ENCODE measurements at regions not wholly inside any gene's neighbourhood (a gene's known extent, or its start where the extent isn't known, plus 50 kb on each side); places are given as distances from the start of the nearest gene placed in this dataset.

DNA sequence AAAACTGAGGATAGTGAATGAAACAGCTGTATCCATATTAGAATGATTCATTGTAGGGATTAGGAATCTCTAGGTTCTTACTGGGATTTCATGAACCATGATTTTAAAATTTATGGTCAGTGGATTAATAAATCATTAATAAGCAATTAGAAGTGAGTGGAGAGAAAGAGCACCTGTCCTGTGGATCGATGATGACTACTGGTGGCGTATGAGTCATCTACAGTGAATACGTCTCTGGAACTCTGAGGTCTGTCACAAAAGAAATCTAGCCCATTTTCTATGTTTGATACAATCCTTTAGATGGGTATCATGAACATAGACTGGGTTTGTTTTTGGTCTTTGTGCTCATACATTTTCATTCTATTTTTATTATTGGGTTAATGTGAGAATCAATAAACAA is 77.3 kb upstream of the RTL1 start:
- intact Hi-C loops (cut with DNase I), result no loop called here
- no peak overlapping the region for H3K27ac ChIP-seq
- H3K9me3 ChIP-seq, result no peaks in the 10 kb centered on the region
- no peak for DNase-seq
- no peaks in the 10 kb centered on the region for H3K27me3 ChIP-seq
- H3K4me1 ChIP-seq, result no peaks in the 10 kb centered on the region
- H3K4me3 ChIP-seq, result no peak overlapping the region
- TF ChIP-seq, protein P1, sequence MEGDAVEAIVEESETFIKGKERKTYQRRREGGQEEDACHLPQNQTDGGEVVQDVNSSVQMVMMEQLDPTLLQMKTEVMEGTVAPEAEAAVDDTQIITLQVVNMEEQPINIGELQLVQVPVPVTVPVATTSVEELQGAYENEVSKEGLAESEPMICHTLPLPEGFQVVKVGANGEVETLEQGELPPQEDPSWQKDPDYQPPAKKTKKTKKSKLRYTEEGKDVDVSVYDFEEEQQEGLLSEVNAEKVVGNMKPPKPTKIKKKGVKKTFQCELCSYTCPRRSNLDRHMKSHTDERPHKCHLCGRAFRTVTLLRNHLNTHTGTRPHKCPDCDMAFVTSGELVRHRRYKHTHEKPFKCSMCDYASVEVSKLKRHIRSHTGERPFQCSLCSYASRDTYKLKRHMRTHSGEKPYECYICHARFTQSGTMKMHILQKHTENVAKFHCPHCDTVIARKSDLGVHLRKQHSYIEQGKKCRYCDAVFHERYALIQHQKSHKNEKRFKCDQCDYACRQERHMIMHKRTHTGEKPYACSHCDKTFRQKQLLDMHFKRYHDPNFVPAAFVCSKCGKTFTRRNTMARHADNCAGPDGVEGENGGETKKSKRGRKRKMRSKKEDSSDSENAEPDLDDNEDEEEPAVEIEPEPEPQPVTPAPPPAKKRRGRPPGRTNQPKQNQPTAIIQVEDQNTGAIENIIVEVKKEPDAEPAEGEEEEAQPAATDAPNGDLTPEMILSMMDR (IDR thresholded peaks at IDR 0.05), result no peak
- no peaks in the 10 kb centered on the region for H3K36me3 ChIP-seq
- WGBS, 2 donors, result 92 to 93% methylated on average over 3 of the region's 3 CpGs
- ATAC-seq, result no peak

DNA sequence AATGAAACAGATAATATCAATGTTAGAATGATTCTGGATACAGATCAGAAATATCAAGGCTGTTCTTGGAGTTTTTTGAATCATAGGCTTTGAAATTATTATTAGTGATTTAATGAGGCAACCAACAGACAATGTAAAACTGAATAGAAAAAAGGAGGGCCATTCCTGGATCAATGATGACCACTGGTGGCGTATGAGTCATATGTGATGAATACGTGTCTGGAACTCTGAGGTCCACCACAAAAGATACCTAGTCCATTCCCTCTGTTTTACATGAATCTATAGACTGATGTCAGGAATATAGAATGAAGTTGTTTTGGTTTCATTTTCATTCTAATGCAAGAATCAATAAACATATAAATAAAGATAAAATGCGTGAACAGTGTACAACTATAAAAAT is 78.3 kb upstream of the RTL1 start:
- intact Hi-C loops (cut with DNase I), result no loop called here
- H3K27ac ChIP-seq, result no peak overlapping the region
- H3K4me1 ChIP-seq, result no peaks in the 10 kb centered on the region
- no peaks in the 10 kb centered on the region for H3K27me3 ChIP-seq
- TF ChIP-seq, protein P1 (IDR thresholded peaks at IDR 0.05), result no peak
- H3K4me3 ChIP-seq, result no peak overlapping the region
- no peaks in the 10 kb centered on the region for H3K9me3 ChIP-seq
- 85% methylated on average over 3 of the region's 3 CpGs for WGBS, 2 donors
- DNase-seq (no peak), ATAC-seq (no peak)
- H3K36me3 ChIP-seq, result no peaks in the 10 kb centered on the region

DNA sequence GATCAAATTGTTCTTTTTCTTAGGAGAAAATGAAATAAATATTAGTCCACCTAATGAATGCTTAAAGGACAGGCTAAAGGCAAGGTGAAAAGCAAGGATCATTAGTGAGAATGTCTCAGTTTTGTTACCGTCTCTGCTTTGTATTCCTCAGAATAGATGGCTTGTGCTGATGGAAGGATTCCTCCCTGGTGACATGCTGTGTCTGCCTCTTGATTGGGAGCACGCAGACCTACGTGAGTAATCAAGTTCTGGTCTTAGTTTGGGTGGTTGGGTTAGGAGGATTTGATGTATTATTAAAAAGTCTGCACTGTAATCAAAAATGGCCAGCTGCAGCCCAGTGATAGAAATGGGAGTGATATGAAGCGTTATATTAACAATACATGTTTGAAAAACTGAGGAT is 78.8 kb upstream of the RTL1 start:
- intact Hi-C loops (cut with DNase I), result no loop called here
- Histone ChIP-seq H3K36me3 (no peaks in the 10 kb centered on the region), H3K27ac (no peak overlapping the region), H3K27me3 (no peaks in the 10 kb centered on the region), H3K4me3 (no peak overlapping the region), H3K9me3 (no peaks in the 10 kb centered on the region), H3K4me1 (no peaks in the 10 kb centered on the region)
- 76 to 78% methylated on average over 4 of the region's 4 CpGs for whole genome bisulfite sequencing, 2 donors
- ATAC-seq (no peak), DNase-seq (no peak)
- TF ChIP-seq, protein P1 (IDR thresholded peaks at IDR 0.05), result no peak

DNA sequence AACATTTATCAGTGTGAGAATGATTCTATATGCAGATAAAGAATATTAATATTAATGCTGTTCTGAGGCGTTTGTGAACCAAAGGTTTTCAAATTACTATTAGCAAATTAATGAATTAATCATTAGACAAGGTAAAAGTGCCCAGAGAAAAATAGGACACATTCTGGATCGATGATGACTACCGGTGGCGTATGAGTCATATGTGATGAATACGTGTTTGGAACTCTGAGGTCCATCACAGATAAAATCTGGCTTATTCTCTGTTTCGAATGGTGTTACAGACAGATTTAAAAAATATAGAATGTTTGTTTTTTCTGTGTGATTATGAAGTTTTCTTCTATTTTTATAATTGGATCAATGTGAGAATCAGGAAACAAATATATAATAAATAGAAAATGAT is 79.2 kb upstream of the RTL1 start:
- Histone ChIP-seq H3K9me3 (no peaks in the 10 kb centered on the region), H3K4me3 (no peak overlapping the region), H3K27ac (no peak overlapping the region), H3K4me1 (no peaks in the 10 kb centered on the region), H3K27me3 (no peaks in the 10 kb centered on the region), H3K36me3 (no peaks in the 10 kb centered on the region)
- ATAC-seq, result no peak
- DNase-seq, result no peak
- intact Hi-C loops (cut with DNase I), result no loop called here
- 76 to 84% methylated on average over 6 of the region's 6 CpGs for WGBS, 2 donors
- TF ChIP-seq, protein P1 (IDR thresholded peaks at IDR 0.05), result no peak

DNA sequence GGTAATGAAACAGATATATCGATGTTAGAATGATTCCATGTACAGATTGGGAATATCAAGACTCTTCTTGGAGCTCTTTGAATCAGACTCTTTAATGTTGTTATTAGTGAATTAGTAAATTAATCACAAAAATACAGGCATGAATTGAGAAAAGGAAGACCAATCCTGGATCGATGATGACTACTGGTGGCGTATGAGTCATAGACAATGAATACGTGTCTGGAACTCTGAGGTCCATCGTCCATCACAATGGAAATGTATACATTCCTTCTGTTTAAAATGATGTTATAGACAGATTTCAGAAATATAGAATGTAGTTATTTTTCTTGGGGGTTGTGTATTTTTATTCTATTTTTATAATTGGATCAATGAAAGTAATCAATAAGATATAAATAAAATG is 80.2 kb upstream of the RTL1 start:
- no peaks in the 10 kb centered on the region for H3K9me3 ChIP-seq
- DNase-seq (no peak), ATAC-seq (no peak)
- TF ChIP-seq, protein P1 (IDR thresholded peaks at IDR 0.05), result no peak
- H3K27ac ChIP-seq, result no peak overlapping the region
- H3K27me3 ChIP-seq, result no peaks in the 10 kb centered on the region
- H3K4me3 ChIP-seq, result no peak overlapping the region
- no peaks in the 10 kb centered on the region for H3K36me3 ChIP-seq
- intact Hi-C loops (cut with DNase I), result no loop called here
- 90% methylated on average over 5 of the region's 5 CpGs for WGBS, 2 donors
- H3K4me1 ChIP-seq, result no peaks in the 10 kb centered on the region
